ENCODE measurements at regions not wholly inside any gene's neighbourhood (a gene's known extent, or its start where the extent isn't known, plus 50 kb on each side); places are given as distances from the start of the nearest gene placed in this dataset.

DNA sequence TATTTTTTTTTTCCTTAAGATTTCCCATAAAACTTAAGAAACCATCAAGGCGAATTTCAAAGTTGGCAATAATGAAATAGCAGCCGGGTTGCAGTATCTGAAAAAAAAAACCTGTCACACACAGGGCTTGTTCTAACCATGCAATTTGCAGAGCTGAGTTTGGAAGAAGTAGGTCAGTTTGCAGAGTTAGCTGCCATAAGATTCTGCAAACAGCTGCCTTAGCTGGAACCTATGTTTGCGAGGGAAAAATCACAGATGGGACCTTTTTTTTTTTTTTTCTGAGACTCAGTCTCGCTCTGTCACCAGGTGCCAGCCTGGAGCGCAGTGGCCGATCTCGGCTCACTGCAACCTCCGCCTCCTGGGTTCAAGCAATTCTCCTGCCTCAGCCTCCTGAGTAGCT is 98.5 kb upstream of the HS3ST4 start:
- TF ChIP-seq, protein P1, sequence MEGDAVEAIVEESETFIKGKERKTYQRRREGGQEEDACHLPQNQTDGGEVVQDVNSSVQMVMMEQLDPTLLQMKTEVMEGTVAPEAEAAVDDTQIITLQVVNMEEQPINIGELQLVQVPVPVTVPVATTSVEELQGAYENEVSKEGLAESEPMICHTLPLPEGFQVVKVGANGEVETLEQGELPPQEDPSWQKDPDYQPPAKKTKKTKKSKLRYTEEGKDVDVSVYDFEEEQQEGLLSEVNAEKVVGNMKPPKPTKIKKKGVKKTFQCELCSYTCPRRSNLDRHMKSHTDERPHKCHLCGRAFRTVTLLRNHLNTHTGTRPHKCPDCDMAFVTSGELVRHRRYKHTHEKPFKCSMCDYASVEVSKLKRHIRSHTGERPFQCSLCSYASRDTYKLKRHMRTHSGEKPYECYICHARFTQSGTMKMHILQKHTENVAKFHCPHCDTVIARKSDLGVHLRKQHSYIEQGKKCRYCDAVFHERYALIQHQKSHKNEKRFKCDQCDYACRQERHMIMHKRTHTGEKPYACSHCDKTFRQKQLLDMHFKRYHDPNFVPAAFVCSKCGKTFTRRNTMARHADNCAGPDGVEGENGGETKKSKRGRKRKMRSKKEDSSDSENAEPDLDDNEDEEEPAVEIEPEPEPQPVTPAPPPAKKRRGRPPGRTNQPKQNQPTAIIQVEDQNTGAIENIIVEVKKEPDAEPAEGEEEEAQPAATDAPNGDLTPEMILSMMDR (IDR thresholded peaks at IDR 0.05), result no peak
- TF ChIP-seq POLR2A (IDR thresholded peaks at IDR 0.05; ENCODE audit: low read depth) (no peak), EP300 (IDR thresholded peaks at IDR 0.05) (no peak), POLR2AphosphoS5 (IDR thresholded peaks at IDR 0.05) (no peak)
